SH-SY5Y (cell line): ENCODE measurements at regions not wholly inside any gene's neighbourhood (a gene's known extent, or its start where the extent isn't known, plus 50 kb on each side); places are given as distances from the start of the nearest gene placed in this dataset.

Experiments used
- GATA2 ChIP-seq: IDR thresholded peaks from 2 replicates; pipeline ENCODE4 v1.6.1; 2011; ENCODE audit warnings: mild to moderate bottlenecking, low read depth, low read length
- GATA3 ChIP-seq: IDR thresholded peaks from 2 replicates; pipeline ENCODE4 v1.6.1; 2011; ENCODE audit warnings: low read depth, mild to moderate bottlenecking, low read length, moderate library complexity

- TF ChIP-seq GATA3 (no peak), GATA2 (no peak)
Observed at GRCh38 chr20:39823224-39823623, 861.1 kb downstream of the DHX35 start.
